ENCODE measurements at regions not wholly inside any gene's neighbourhood (a gene's known extent, or its start where the extent isn't known, plus 50 kb on each side); places are given as distances from the start of the nearest gene placed in this dataset.

GRCh38 chr13:72559716-72560115 is 167.7 kb downstream of the MZT1 start:
- Histone ChIP-seq H3K4me2 (ENCODE audit: low read depth, low read length) (no peak overlapping the region), H3K4me1 (ENCODE audit: low read length) (no peaks in the 10 kb centered on the region), H3K9me3 (replicated peaks; ENCODE audit: insufficient read depth, low read length) (no peaks in the 10 kb centered on the region), H2AFZ (ENCODE audit: low read length) (no peak overlapping the region), H3K27me3 (replicated peaks; ENCODE audit: insufficient read depth, low read length) (no peaks in the 10 kb centered on the region), H4K20me1 (ENCODE audit: insufficient read depth, low read length) (no peaks in the 10 kb centered on the region), H3K27ac (ENCODE audit: low read length) (no peak overlapping the region), H3F3A (ENCODE audit: insufficient read depth, low read length) (no peaks in the 10 kb centered on the region), H3K79me2 (ENCODE audit: low read length) (no peaks in the 10 kb centered on the region), H3K9me2 (replicated peaks; ENCODE audit: insufficient read depth, low read length) (no peaks in the 10 kb centered on the region), H3K9ac (ENCODE audit: low read length) (no peak overlapping the region), H3K4me3 (ENCODE audit: low read length) (no peak overlapping the region), H3K36me3 (replicated peaks; ENCODE audit: insufficient read depth, low read length) (no peaks in the 10 kb centered on the region)
- DNase-seq: no peak
- no peak for TF ChIP-seq CTCF (IDR thresholded peaks at IDR 0.05; ENCODE audit: low read length)
- TF ChIP-seq EZH2 (optimal IDR thresholded peaks at IDR 0.05; ENCODE audit: low read depth, low read length): no peak
- TF ChIP-seq EZH2phosphoT487 (IDR thresholded peaks at IDR 0.05; ENCODE audit: low read length): no peak

GRCh38 chr13:72556945-72557344 is 170.5 kb downstream of the MZT1 start:
- Histone ChIP-seq H3K79me2 (ENCODE audit: low read length) (no peaks in the 10 kb centered on the region), H3K4me3 (ENCODE audit: low read length) (no peak overlapping the region), H3K4me1 (ENCODE audit: low read length) (no peaks in the 10 kb centered on the region), H3K9me3 (replicated peaks; ENCODE audit: insufficient read depth, low read length) (no peaks in the 10 kb centered on the region), H3K9me2 (replicated peaks; ENCODE audit: insufficient read depth, low read length) (no peaks in the 10 kb centered on the region), H3K4me2 (ENCODE audit: low read depth, low read length) (no peak overlapping the region), H3K27ac (ENCODE audit: low read length) (no peak overlapping the region), H2AFZ (ENCODE audit: low read length) (no peak overlapping the region), H3K27me3 (replicated peaks; ENCODE audit: insufficient read depth, low read length) (no peaks in the 10 kb centered on the region), H4K20me1 (ENCODE audit: insufficient read depth, low read length) (no peaks in the 10 kb centered on the region), H3F3A (ENCODE audit: insufficient read depth, low read length) (no peaks in the 10 kb centered on the region), H3K36me3 (replicated peaks; ENCODE audit: insufficient read depth, low read length) (no peaks in the 10 kb centered on the region), H3K9ac (ENCODE audit: low read length) (no peak overlapping the region)
- TF ChIP-seq EZH2 (optimal IDR thresholded peaks at IDR 0.05; ENCODE audit: low read depth, low read length) (no peak), CTCF (IDR thresholded peaks at IDR 0.05; ENCODE audit: low read length) (no peak), EZH2phosphoT487 (IDR thresholded peaks at IDR 0.05; ENCODE audit: low read length) (no peak)
- no peak for DNase-seq

- H3K79me2 ChIP-seq (ENCODE audit: low read length): no peaks in the 10 kb centered on the region
Measured at GRCh38 chr13:72555601-72556000, 171.8 kb downstream of the MZT1 start.

More at GRCh38 chr13:72555601-72556000, 171.8 kb downstream of the MZT1 start:
- no peak for DNase-seq
- TF ChIP-seq CTCF (IDR thresholded peaks at IDR 0.05; ENCODE audit: low read length) (no peak), EZH2 (optimal IDR thresholded peaks at IDR 0.05; ENCODE audit: low read depth, low read length) (no peak), EZH2phosphoT487 (IDR thresholded peaks at IDR 0.05; ENCODE audit: low read length) (no peak)
- Histone ChIP-seq H2AFZ (ENCODE audit: low read length) (no peak overlapping the region), H3F3A (ENCODE audit: insufficient read depth, low read length) (no peaks in the 10 kb centered on the region), H3K4me1 (ENCODE audit: low read length) (no peaks in the 10 kb centered on the region), H3K36me3 (replicated peaks; ENCODE audit: insufficient read depth, low read length) (no peaks in the 10 kb centered on the region), H3K27ac (ENCODE audit: low read length) (no peak overlapping the region), H3K4me3 (ENCODE audit: low read length) (no peak overlapping the region), H4K20me1 (ENCODE audit: insufficient read depth, low read length) (no peaks in the 10 kb centered on the region), H3K9ac (ENCODE audit: low read length) (no peak overlapping the region), H3K4me2 (ENCODE audit: low read depth, low read length) (no peak overlapping the region), H3K9me2 (replicated peaks; ENCODE audit: insufficient read depth, low read length) (no peaks in the 10 kb centered on the region), H3K27me3 (replicated peaks; ENCODE audit: insufficient read depth, low read length) (no peaks in the 10 kb centered on the region), H3K9me3 (replicated peaks; ENCODE audit: insufficient read depth, low read length) (no peaks in the 10 kb centered on the region)
